Body of pancreas (tissue), 4 donors: ENCODE measurements at regions not wholly inside any gene's neighbourhood (a gene's known extent, or its start where the extent isn't known, plus 50 kb on each side); places are given as distances from the start of the nearest gene placed in this dataset.

Experiments
- ATAC-seq: fragments of 150-250 bp; one replicate; pipeline ENCODE4 v1.9.1; 2016
- DNase-seq, 4 donors: peaks; one replicate each; pipeline ENCODE4 v3.0.0-alpha.2; 2019
- H3K27ac ChIP-seq, 4 donors: fragments of 200-600 bp; sonication (generic); 1 replicate in 3 of 4; 2 replicates in 1 of 4; pipeline versions ENCODE4 v1.5.1 to v1.6.1; 2016 to 2019; ENCODE audit warnings: mild to moderate bottlenecking in 1 of 4, mixed read lengths in 1 of 4, moderate library complexity in 1 of 4
- H3K27me3 ChIP-seq, 2 donors: fragments of 200-600 bp; sonication (generic); one replicate each; pipeline ENCODE4 v1.6.0; 2016; ENCODE audit warnings: mild to moderate bottlenecking in 1 of 2
- H3K36me3 ChIP-seq, 2 donors: fragments of 200-600 bp; sonication (generic); replicated peaks in 1 of 2; 2 replicates each; pipeline ENCODE4 v1.5.1; 2016; ENCODE audit warnings: low read depth in 2 of 2; ENCODE audit not compliant: insufficient read depth in 1 of 2
- H3K4me1 ChIP-seq: fragments of 200-600 bp; sonication (generic); one replicate; pipeline ENCODE4 v1.6.0; 2016
- H3K4me3 ChIP-seq, 2 donors: fragments of 200-600 bp; sonication (generic); 1 replicate in 1 of 2; 2 replicates in 1 of 2; pipeline ENCODE4 v1.5.1; 2016 to 2019
- H3K9me3 ChIP-seq, 3 donors: fragments of 200-600 bp; sonication (generic); 1 replicate in 2 of 3; 2 replicates in 1 of 3; pipeline ENCODE4 v1.5.1; 2016
- CTCF ChIP-seq, 7 experiments: fragments of 450-650 bp in 4 of 7; fragments of 200-600 bp in 3 of 7; sonication (generic) in 3 of 7; IDR thresholded peaks; one replicate each; pipeline ENCODE4 v1.5.1; 2016 to 2019; ENCODE audit warnings: antibody characterized with exemption in 7 of 7
- POLR2A ChIP-seq, 3 donors: fragments of 450-650 bp; IDR thresholded peaks; one replicate each; pipeline ENCODE4 v1.6.1; 2016; ENCODE audit warnings: antibody characterized with exemption in 3 of 3, mild to moderate bottlenecking in 2 of 3
- WGBS, 2 donors: methylation state at CpG; one replicate each; pipeline ENCODE4 v1.1.5; 2017; 5-methylcytosine and 5-hydroxymethylcytosine counted together
- intact Hi-C: fragments of 100-400 bp; cut with DNase I; formaldehyde crosslinking; loops from one replicate; pipeline ENCODE4 v1.15.1; 2023

- no peak overlapping the region for H3K4me3 ChIP-seq
- ATAC-seq (no peak), DNase-seq (no peak)
- WGBS, 2 donors = 61 to 74% methylated on average over 2 of the region's 2 CpGs
- TF ChIP-seq POLR2A (IDR thresholded peaks at IDR 0.05) (no peak), CTCF (IDR thresholded peaks at IDR 0.05) (no peak)
- no peak overlapping the region for H3K27ac ChIP-seq
- H3K4me1 ChIP-seq = no peaks in the 10 kb centered on the region
- no peaks in the 10 kb centered on the region for H3K9me3 ChIP-seq
- no peaks in the 10 kb centered on the region for H3K27me3 ChIP-seq
- intact Hi-C loops = no loop called here
- no peaks in the 10 kb centered on the region for H3K36me3 ChIP-seq
These were observed 664.4 kb upstream of the SLC39A10 start for GRCh38 chr2:194992648-194993047.

- 41 to 44% methylated on average over 1 of the region's 1 CpG for WGBS, 2 donors
- Histone ChIP-seq H3K4me3 (no peak overlapping the region), H3K27ac (no peak overlapping the region), H3K9me3 (peaks cover 0 to 12% (median 0%) of the 10 kb centered on the region in 3 donors), H3K36me3 (no peaks in the 10 kb centered on the region), H3K27me3 (no peaks in the 10 kb centered on the region), H3K4me1 (no peaks in the 10 kb centered on the region)
- DNase-seq = no peak
- TF ChIP-seq CTCF (IDR thresholded peaks at IDR 0.05) (no peak), POLR2A (IDR thresholded peaks at IDR 0.05) (no peak)
- ATAC-seq = no peak
- intact Hi-C loops = no loop called here
These were observed 671.8 kb upstream of the SLC39A10 start for GRCh38 chr2:194985258-194985657.

- 62 to 67% methylated on average over 4 of the region's 4 CpGs for WGBS, 2 donors
- intact Hi-C loops = no loop called here
- no peak overlapping the region for H3K27ac ChIP-seq
- H3K9me3 ChIP-seq = no peaks in the 10 kb centered on the region
- TF ChIP-seq POLR2A (IDR thresholded peaks at IDR 0.05) (no peak), CTCF (IDR thresholded peaks at IDR 0.05) (no peak)
- no peak overlapping the region for H3K4me3 ChIP-seq
- H3K4me1 ChIP-seq = no peaks in the 10 kb centered on the region
- DNase-seq (no peak), ATAC-seq (no peak)
- no peaks in the 10 kb centered on the region for H3K36me3 ChIP-seq
- no peaks in the 10 kb centered on the region for H3K27me3 ChIP-seq
These were observed 694.8 kb upstream of the SLC39A10 start for GRCh38 chr2:194962254-194962653.

- Histone ChIP-seq H3K4me1 (no peaks in the 10 kb centered on the region), H3K9me3 (no peaks in the 10 kb centered on the region), H3K27me3 (no peaks in the 10 kb centered on the region), H3K4me3 (no peak overlapping the region), H3K36me3 (no peaks in the 10 kb centered on the region), H3K27ac (no peak overlapping the region)
- TF ChIP-seq CTCF (IDR thresholded peaks at IDR 0.05) (no peak), POLR2A (IDR thresholded peaks at IDR 0.05) (no peak)
- no peak for ATAC-seq
- 57 to 72% methylated on average over 2 of the region's 2 CpGs for WGBS, 2 donors
- intact Hi-C loops = no loop called here
- no peak for DNase-seq
These were observed 702.8 kb upstream of the SLC39A10 start for GRCh38 chr2:194954218-194954617.

- Histone ChIP-seq H3K4me1 (no peaks in the 10 kb centered on the region), H3K36me3 (no peaks in the 10 kb centered on the region), H3K9me3 (no peaks in the 10 kb centered on the region), H3K4me3 (no peak overlapping the region), H3K27me3 (no peaks in the 10 kb centered on the region), H3K27ac (no peak overlapping the region)
- DNase-seq = no peak
- TF ChIP-seq CTCF (IDR thresholded peaks at IDR 0.05) (no peak), POLR2A (IDR thresholded peaks at IDR 0.05) (no peak)
- 42 to 53% methylated on average over 1 of the region's 1 CpG for WGBS, 2 donors
- ATAC-seq = no peak
- intact Hi-C loops = no loop called here
These were observed 710.2 kb upstream of the SLC39A10 start for GRCh38 chr2:194946826-194947225.
